ENCODE measurements at regions not wholly inside any gene's neighbourhood (a gene's known extent, or its start where the extent isn't known, plus 50 kb on each side); places are given as distances from the start of the nearest gene placed in this dataset.

DNA sequence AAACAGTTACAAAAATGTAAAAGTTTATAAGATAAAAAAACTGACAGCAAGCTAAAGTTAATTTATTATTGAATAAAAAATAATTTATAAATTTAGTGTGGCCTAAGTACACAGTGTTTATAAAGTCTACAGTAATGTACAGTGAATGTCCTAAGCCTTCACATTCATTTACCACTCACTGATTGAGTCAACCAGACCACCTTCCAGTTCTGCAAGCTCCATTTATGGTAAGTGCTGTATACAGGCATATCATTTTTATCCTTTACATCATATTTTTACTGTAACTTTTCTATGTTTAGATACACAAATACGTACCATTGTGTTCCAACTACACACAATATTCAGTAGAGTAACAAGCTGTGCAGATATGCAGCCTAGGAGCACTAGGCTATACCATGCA is 184.2 kb upstream of the LRATD1 start:
- peaks cover 5% of the 10 kb centered on the region; the same call in 1 of the 2 replicates for H3K36me3 Mint-ChIP-seq (ENCODE audit: low read depth)
- peaks cover 16% of the 10 kb centered on the region; the same call in 1 of the 2 replicates for H3K9me3 Mint-ChIP-seq
- no peak overlapping the region for H3K27ac Mint-ChIP-seq
- peaks cover 4% of the 10 kb centered on the region for H3K27me3 Mint-ChIP-seq (ENCODE audit: insufficient read depth)
- DNase-seq, result no peak
- TF ChIP-seq, protein P1, sequence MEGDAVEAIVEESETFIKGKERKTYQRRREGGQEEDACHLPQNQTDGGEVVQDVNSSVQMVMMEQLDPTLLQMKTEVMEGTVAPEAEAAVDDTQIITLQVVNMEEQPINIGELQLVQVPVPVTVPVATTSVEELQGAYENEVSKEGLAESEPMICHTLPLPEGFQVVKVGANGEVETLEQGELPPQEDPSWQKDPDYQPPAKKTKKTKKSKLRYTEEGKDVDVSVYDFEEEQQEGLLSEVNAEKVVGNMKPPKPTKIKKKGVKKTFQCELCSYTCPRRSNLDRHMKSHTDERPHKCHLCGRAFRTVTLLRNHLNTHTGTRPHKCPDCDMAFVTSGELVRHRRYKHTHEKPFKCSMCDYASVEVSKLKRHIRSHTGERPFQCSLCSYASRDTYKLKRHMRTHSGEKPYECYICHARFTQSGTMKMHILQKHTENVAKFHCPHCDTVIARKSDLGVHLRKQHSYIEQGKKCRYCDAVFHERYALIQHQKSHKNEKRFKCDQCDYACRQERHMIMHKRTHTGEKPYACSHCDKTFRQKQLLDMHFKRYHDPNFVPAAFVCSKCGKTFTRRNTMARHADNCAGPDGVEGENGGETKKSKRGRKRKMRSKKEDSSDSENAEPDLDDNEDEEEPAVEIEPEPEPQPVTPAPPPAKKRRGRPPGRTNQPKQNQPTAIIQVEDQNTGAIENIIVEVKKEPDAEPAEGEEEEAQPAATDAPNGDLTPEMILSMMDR (IDR thresholded peaks at IDR 0.05), result no peak
- no peak overlapping the region for H3K4me3 Mint-ChIP-seq
- H3K4me1 Mint-ChIP-seq (ENCODE audit: low read depth), result no peaks in the 10 kb centered on the region

DNA sequence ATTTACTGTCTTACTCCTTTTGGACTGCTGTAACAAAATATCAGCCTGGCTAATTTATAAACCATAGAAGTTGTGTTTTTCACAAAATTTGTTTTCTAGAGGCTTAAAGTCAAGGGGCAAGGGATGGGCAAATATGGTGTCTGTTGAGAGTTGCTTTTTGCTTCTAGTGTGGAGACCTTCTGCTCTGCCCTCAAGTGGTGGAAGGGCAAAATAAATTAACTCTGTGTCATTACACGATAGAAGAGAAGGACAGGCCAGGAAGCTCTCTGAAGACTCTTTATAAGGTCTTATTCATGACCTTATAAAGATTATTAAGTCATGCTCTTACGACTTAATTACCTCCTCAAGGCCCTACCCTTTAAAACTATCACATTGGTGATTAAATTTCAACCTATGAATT is 181.2 kb upstream of the LRATD1 start:
- no peaks in the 10 kb centered on the region for H3K4me1 Mint-ChIP-seq (ENCODE audit: low read depth)
- TF ChIP-seq, protein P1 (IDR thresholded peaks at IDR 0.05), result peak; percentile 40; the same call in 1 of the 2 replicates
- H3K36me3 Mint-ChIP-seq (ENCODE audit: low read depth), result no peaks in the 10 kb centered on the region

DNA sequence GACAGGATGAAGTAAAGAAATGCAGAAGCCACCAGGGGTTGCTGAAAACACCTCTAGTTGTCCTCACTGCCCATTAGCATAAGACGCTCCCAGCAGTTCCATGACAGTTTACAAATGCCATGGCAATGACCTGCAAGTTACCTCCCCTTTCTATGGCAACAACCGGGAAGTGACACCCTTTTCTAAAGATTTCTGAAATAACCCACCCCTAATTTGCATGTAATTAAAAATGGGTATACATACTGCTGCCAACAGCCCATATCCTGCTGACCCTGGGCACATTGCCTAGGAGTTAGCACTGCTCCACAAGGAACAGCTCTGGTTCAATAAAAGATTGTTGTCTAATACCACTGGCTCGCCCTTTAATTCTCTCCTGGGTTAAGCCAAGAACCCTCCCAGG is 178.3 kb upstream of the LRATD1 start:
- peaks cover 2% of the 10 kb centered on the region; the same call in 1 of the 2 replicates for H3K27me3 Mint-ChIP-seq (ENCODE audit: insufficient read depth)
- H3K27ac Mint-ChIP-seq, result no peak overlapping the region
- H3K36me3 Mint-ChIP-seq (ENCODE audit: low read depth), result no peaks in the 10 kb centered on the region; the same call in 1 of the 2 replicates
- H3K4me1 Mint-ChIP-seq (ENCODE audit: low read depth), result no peaks in the 10 kb centered on the region
- no peak overlapping the region for H3K4me3 Mint-ChIP-seq
- TF ChIP-seq, protein P1 (IDR thresholded peaks at IDR 0.05), result no peak
- peaks cover 8% of the 10 kb centered on the region for H3K9me3 Mint-ChIP-seq
- no peak for DNase-seq

More for the DNA sequence above, 181.2 kb upstream of the LRATD1 start:
- no peak for DNase-seq
- Mint-ChIP-seq H3K27ac (no peak overlapping the region), H3K27me3 (ENCODE audit: insufficient read depth) (peaks cover 4% of the 10 kb centered on the region; the same call in 1 of the 2 replicates), H3K9me3 (no peaks in the 10 kb centered on the region; the same call in 1 of the 2 replicates), H3K4me3 (no peak overlapping the region)

DNA sequence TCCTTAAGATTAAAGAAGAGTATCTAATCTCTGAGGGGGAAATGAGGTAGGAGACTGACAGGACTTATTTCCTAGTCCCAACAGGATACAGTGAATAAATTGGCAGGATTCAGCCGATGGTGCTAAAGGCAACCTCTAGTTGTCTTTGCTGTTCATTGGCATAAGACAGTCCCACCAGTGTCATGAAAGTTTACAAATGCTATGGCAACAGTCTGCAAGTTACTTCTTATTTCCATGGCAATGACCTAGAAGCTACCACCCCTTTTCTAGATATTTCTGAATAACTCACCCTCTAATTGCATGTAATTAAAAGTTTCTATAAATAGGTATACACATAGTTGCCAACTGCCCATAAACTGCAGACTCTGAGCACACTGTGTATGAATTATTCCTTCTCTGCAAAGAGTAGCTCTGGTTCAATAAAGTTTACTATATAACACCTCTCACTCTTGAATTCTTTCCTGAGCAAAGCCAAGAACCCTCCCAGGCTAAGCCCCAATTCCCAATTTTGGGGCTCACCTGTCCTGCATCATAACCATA is 172.7 kb upstream of the LRATD1 start:
- DNase-seq, result no peak
- no peak overlapping the region for H3K27ac Mint-ChIP-seq
- no peaks in the 10 kb centered on the region; the same call in 1 of the 2 replicates for H3K36me3 Mint-ChIP-seq (ENCODE audit: low read depth)
- H3K9me3 Mint-ChIP-seq, result peaks cover 8% of the 10 kb centered on the region
- TF ChIP-seq, protein P1 (IDR thresholded peaks at IDR 0.05), result no peak
- H3K4me3 Mint-ChIP-seq, result no peak overlapping the region
- H3K27me3 Mint-ChIP-seq (ENCODE audit: insufficient read depth), result no peaks in the 10 kb centered on the region
- no peaks in the 10 kb centered on the region for H3K4me1 Mint-ChIP-seq (ENCODE audit: low read depth)

DNA sequence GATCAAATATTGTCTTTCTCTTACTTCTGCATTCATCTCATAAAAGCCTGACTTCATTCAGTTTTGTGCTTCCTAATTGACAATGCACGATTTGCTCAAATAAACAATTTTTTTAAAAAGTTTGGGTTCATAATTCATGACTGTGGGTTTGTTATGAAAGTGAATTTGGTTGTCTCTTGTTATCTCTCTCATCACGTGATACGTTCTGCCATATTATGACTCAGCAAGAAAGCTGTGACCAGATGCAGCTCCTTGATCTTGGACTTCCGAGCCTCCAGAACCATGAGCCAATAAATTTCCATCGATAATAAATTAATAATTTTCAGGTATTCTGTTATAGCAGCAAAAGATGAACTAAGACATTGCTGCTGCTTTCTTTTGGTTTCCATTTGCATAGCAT is 156.5 kb upstream of the LRATD1 start:
- peak overlapping the region; percentile 31; the same call in 1 of the 2 replicates for H3K4me3 Mint-ChIP-seq
- DNase-seq, result no peak
- H3K36me3 Mint-ChIP-seq (ENCODE audit: low read depth), result no peaks in the 10 kb centered on the region
- peaks cover 5% of the 10 kb centered on the region; the same call in 1 of the 2 replicates for H3K4me1 Mint-ChIP-seq (ENCODE audit: low read depth)
- TF ChIP-seq, protein P1 (IDR thresholded peaks at IDR 0.05), result no peak
- H3K27ac Mint-ChIP-seq, result no peak overlapping the region
- no peaks in the 10 kb centered on the region for H3K9me3 Mint-ChIP-seq
- H3K27me3 Mint-ChIP-seq (ENCODE audit: insufficient read depth), result no peaks in the 10 kb centered on the region
